ENCODE measurements at regions not wholly inside any gene's neighbourhood (a gene's known extent, or its start where the extent isn't known, plus 50 kb on each side); places are given as distances from the start of the nearest gene placed in this dataset.

GRCh38 chr12:76275511-76276093 is 72.6 kb downstream of the BBS10 start:
- Mint-ChIP-seq H3K9me3 (ENCODE audit: insufficient read depth) (no peaks in the 10 kb centered on the region), H3K27me3 (peaks cover 18% of the 10 kb centered on the region), H3K4me1 (no peaks in the 10 kb centered on the region), H3K27ac (no peak overlapping the region), H3K4me3 (no peak overlapping the region)
- DNase-seq, result no peak
- Histone ChIP-seq H3K79me2 (ENCODE audit: control insufficient read depth, insufficient read depth, low read length) (no peaks in the 10 kb centered on the region), H3K4me1 (ENCODE audit: control insufficient read depth in 2 of 2, insufficient read depth in 2 of 2, low read length in 2 of 2) (no peaks in the 10 kb centered on the region), H3K27me3 (replicated peaks in 1 of 4; ENCODE audit: control extremely low read depth in 1 of 4, control insufficient read depth in 3 of 4, insufficient read depth in 4 of 4, low read length in 3 of 4) (no peaks in the 10 kb centered on the region), H3K4me3 (ENCODE audit: control extremely low read depth in 1 of 5, extremely low read depth in 1 of 5, insufficient read depth in 1 of 5, low read depth in 2 of 5, low read length in 4 of 5) (no peak overlapping the region), H3K9me3 (ENCODE audit: control extremely low read depth in 1 of 3, control insufficient read depth in 2 of 3, insufficient read depth in 1 of 3, low read length in 2 of 3) (no peaks in the 10 kb centered on the region), H2AFZ (ENCODE audit: insufficient read depth, low read depth, low read length, poor library complexity, severe bottlenecking) (no peak overlapping the region), H3K36me3 (replicated peaks in 1 of 2; ENCODE audit: control extremely low read depth in 1 of 2, control insufficient read depth in 1 of 2, extremely low read depth in 1 of 2, insufficient read depth in 2 of 2, low read length in 1 of 2) (no peaks in the 10 kb centered on the region), H3K9ac (ENCODE audit: low read length) (no peak overlapping the region), H3K27ac (ENCODE audit: low read length in 2 of 2) (no peak overlapping the region), H4K20me1 (ENCODE audit: control insufficient read depth, insufficient read depth, low read length, poor library complexity, severe bottlenecking) (no peaks in the 10 kb centered on the region), H3K4me2 (replicated peaks; ENCODE audit: low read depth, low read length, poor library complexity, severe bottlenecking) (no peak overlapping the region)
- ATAC-seq (ENCODE audit: low read depth), result no peak
- TF ChIP-seq CTCF (IDR thresholded peaks at IDR 0.05) (no peak), EZH2 (IDR thresholded peaks at IDR 0.05; ENCODE audit: borderline replicate concordance, insufficient read depth, low read depth, low read length, poor library complexity, severe bottlenecking) (no peak)
- intact Hi-C loops (cut with micrococcal nuclease), result no loop called here
- ChIA-PET POLR2A (no interaction called here), CTCF (no interaction called here)
- 80% methylated on average over 2 of the region's 5 CpGs for WGBS (ENCODE audit: insufficient coverage)

- Mint-ChIP-seq H3K9me3 (ENCODE audit: insufficient read depth) (no peaks in the 10 kb centered on the region), H3K27me3 (peaks cover 21% of the 10 kb centered on the region), H3K27ac (no peak overlapping the region), H3K4me3 (no peak overlapping the region), H3K4me1 (no peaks in the 10 kb centered on the region)
- ChIA-PET POLR2A (no interaction called here), CTCF (no interaction called here)
- no peaks in the 10 kb centered on the region for H3K36me3 ChIP-seq (replicated peaks in 1 of 2; ENCODE audit: control extremely low read depth in 1 of 2, control insufficient read depth in 1 of 2, extremely low read depth in 1 of 2, insufficient read depth in 2 of 2, low read length in 1 of 2)
- no peaks in the 10 kb centered on the region for H3K9me3 ChIP-seq (ENCODE audit: control extremely low read depth in 1 of 3, control insufficient read depth in 2 of 3, insufficient read depth in 1 of 3, low read length in 2 of 3)
- no peaks in the 10 kb centered on the region for H3K79me2 ChIP-seq (ENCODE audit: control insufficient read depth, insufficient read depth, low read length)
- H3K27me3 ChIP-seq (replicated peaks in 1 of 4; ENCODE audit: control extremely low read depth in 1 of 4, control insufficient read depth in 3 of 4, insufficient read depth in 4 of 4, low read length in 3 of 4), result peaks cover 0 to 4% (median 0%) of the 10 kb centered on the region in 4 experiments
- no peak overlapping the region for H2AFZ ChIP-seq (ENCODE audit: insufficient read depth, low read depth, low read length, poor library complexity, severe bottlenecking)
- 85% methylated on average over 3 of the region's 3 CpGs for WGBS (ENCODE audit: insufficient coverage)
- H3K27ac ChIP-seq (ENCODE audit: low read length in 2 of 2), result no peak overlapping the region
- DNase-seq (no peak), ATAC-seq (ENCODE audit: low read depth) (no peak)
- H3K9ac ChIP-seq (ENCODE audit: low read length), result no peak overlapping the region
- H3K4me3 ChIP-seq (ENCODE audit: control extremely low read depth in 1 of 5, extremely low read depth in 1 of 5, insufficient read depth in 1 of 5, low read depth in 2 of 5, low read length in 4 of 5), result no peak overlapping the region
- H4K20me1 ChIP-seq (ENCODE audit: control insufficient read depth, insufficient read depth, low read length, poor library complexity, severe bottlenecking), result no peaks in the 10 kb centered on the region
- no peak for TF ChIP-seq EZH2 (IDR thresholded peaks at IDR 0.05; ENCODE audit: borderline replicate concordance, insufficient read depth, low read depth, low read length, poor library complexity, severe bottlenecking)
- no peak for TF ChIP-seq CTCF (IDR thresholded peaks at IDR 0.05)
- no peak overlapping the region for H3K4me2 ChIP-seq (replicated peaks; ENCODE audit: low read depth, low read length, poor library complexity, severe bottlenecking)
- H3K4me1 ChIP-seq (ENCODE audit: control insufficient read depth in 2 of 2, insufficient read depth in 2 of 2, low read length in 2 of 2), result no peaks in the 10 kb centered on the region
- intact Hi-C loops (cut with micrococcal nuclease), result no loop called here
Observed at GRCh38 chr12:76274420-76275083, 73.7 kb downstream of the BBS10 start.
